Heart left ventricle (tissue), 13 donors: ENCODE measurements at regions not wholly inside any gene's neighbourhood (a gene's known extent, or its start where the extent isn't known, plus 50 kb on each side); places are given as distances from the start of the nearest gene placed in this dataset.

Source experiments
- POLR2A ChIP-seq, 2 donors: fragments of 450-650 bp; IDR thresholded peaks; one replicate each; pipeline ENCODE4 v1.6.1; 2017; ENCODE audit warnings: antibody characterized with exemption in 2 of 2, mild to moderate bottlenecking in 2 of 2, moderate library complexity in 2 of 2
- TF ChIP-seq, protein P1 (sequence below), 12 donors: fragments of 200-600 bp; sonication (generic) in 4 of 12; IDR thresholded peaks; one replicate each; pipeline versions ENCODE4 v1.5.0 to v1.8.0; 2018 to 2022; ENCODE audit warnings: antibody characterized with exemption in 12 of 12, mild to moderate bottlenecking in 5 of 12
- donor health status: ischemic (EF 13 %, LVEDD 7.1; RV severe dilation, severe dysfunction).
- donor health status: DM: no; HTN: yes; CAD: no.
- donor health status: DM: no; HTN: no; CAD: no.
- donor health status: ischemic (EF 25% LVEDD 6.9; RV normal size, moderate dysfunction).
- donor health status: ischemic (EF 25% LVEDD 5.7; RV mildly dilated, moderate dysfunction).
- donor health status: ischemic (EF 35%, LVEDD 5.7; RV mildly dilated, moderate dysfunction).
- donor health status: nonischemic (EF 11% LVEDD 7.7; RV severe dilation, severe dysfunction).
- donor health status: DM: yes; HTN: yes; CAD: no.
- donor health status: PGD.
- donor health status: ischemic (EF 29% LVEDD 5.4; RV normal size, mild dysfunction).
- donor health status: nonischemic (EF 23%, LVEDD 6.1; RV moderate dilation, normal function).

DNA sequence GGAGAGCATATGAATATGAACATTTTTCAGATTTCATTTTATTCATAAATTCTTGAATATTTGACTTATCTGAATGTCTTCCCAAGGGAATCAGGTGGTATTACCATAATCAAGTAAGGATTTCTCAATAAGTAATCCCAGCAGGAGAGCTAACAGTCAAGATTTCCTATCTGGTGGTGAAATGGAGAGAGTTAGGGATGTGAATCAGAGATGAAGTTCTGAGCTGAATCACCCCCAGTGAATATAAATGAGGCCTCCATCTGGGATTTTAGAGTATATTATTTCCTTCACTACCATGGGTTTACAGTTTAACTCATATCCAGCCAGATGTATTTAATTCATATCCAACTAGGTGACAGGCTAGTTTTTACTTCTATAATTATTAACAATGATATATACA is 61.5 kb upstream of the RGS2 start:
- TF ChIP-seq, protein P1, sequence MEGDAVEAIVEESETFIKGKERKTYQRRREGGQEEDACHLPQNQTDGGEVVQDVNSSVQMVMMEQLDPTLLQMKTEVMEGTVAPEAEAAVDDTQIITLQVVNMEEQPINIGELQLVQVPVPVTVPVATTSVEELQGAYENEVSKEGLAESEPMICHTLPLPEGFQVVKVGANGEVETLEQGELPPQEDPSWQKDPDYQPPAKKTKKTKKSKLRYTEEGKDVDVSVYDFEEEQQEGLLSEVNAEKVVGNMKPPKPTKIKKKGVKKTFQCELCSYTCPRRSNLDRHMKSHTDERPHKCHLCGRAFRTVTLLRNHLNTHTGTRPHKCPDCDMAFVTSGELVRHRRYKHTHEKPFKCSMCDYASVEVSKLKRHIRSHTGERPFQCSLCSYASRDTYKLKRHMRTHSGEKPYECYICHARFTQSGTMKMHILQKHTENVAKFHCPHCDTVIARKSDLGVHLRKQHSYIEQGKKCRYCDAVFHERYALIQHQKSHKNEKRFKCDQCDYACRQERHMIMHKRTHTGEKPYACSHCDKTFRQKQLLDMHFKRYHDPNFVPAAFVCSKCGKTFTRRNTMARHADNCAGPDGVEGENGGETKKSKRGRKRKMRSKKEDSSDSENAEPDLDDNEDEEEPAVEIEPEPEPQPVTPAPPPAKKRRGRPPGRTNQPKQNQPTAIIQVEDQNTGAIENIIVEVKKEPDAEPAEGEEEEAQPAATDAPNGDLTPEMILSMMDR (IDR thresholded peaks at IDR 0.05), result no peak
- TF ChIP-seq POLR2A (IDR thresholded peaks at IDR 0.05), result no peak
